EH (cell line): ENCODE measurements at regions not wholly inside any gene's neighbourhood (a gene's known extent, or its start where the extent isn't known, plus 50 kb on each side); places are given as distances from the start of the nearest gene placed in this dataset.

Source experiments
- DNase-seq: peaks from one replicate; pipeline ENCODE4 v3.0.0-alpha.2; 2015; ENCODE audit warnings: low read depth

- DNase-seq: no peak
These were observed 92.7 kb downstream of the PCSK1 start for GRCh38 chr5:96340357-96340756.

DNA sequence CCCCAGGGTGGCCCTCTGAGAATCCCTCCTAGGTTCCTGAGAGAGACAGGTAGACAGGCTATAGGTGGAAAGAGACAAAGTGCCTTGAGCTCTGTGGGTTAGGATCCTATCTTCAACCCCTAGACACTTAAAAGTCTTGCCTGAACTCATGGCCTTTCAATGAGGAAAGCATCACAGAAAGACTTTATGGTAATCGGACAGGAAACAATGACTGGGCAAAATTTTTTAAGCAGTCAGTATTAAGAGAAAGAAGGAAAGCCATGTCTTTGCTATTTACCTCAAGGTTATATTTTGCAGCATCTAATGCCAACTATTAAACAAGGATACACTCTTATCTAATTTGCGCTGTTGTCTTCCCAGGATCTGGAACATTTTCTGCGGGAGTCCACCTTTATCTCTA is 93.2 kb downstream of the PCSK1 start:
- DNase-seq: peak; percentile 31

- DNase-seq: peak; percentile 45
These were observed 94.2 kb downstream of the PCSK1 start for GRCh38 chr5:96338624-96339415.

DNA sequence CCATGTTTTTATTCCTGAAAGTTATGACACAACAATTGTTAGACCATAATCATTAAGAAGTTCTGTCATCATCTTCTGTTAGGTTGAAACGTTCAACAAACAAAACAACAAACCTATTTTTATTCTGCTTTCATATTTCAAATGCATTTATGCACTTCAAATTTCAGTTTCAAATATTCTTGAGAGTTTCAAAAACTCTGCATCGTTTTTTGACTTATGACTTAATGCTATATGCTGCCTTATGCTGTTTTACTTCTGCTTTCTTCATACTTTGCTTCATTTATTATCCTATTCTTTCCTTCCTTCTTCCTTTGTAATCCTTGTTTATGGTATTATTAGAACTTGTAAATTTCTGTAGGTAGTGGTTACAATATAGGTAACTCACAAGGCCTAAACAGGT is 95.0 kb downstream of the PCSK1 start:
- no peak for DNase-seq

- DNase-seq: no peak
These were observed 95.8 kb downstream of the PCSK1 start for GRCh38 chr5:96337048-96337781.

DNA sequence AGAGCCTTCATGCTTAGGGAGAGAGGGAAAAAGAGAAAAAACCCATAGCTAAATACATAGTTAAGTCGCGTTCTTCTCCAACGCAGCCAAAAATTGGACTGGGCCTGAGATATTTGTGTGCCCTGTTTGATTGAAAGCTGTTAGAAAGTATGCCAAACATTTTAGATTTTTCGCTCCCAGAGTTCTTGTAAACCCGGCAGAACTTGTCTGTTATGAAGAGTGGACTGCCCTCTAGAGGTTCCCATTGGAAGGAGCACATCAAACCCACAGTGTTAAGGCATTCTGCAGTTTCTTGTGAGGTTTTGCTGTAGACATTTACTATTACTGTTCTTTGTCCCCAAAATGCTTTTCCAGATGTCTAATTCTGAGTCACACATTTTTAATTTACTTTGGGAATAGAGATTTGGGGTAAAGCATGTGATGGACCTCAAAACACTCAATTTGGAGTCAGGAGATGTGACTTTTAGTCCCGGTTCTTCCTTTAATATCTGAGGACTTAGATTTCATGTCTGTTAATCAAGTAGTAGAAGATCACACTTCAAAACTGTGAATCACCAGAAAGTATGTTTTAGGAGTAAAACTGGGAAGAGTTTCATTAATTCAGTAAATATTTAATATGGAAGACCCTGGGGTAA is 96.6 kb downstream of the PCSK1 start:
- DNase-seq: peak; percentile 90

DNA sequence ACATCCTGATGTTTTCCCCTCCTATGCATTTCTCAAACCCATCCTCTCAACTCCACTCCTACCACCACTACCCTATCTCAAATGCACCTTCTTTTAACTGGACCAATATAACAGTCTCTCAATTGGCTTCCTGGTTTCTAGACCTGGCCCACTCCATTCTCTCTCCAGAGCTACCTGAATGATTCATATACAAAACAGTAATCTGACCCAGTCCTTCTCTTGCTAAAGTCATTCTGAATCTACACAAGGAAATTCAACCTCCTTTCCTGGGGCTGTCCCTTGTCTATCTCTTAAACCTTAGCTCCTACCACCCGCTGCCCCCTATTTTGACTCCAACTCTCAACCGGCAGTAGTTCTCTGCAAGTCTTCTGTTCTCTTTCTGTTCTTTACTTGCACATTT is 97.2 kb downstream of the PCSK1 start:
- DNase-seq: no peak

GRCh38 chr5:96333391-96333790 is 99.7 kb downstream of the PCSK1 start:
- DNase-seq: no peak

GRCh38 chr5:96332535-96333366 is 100.3 kb downstream of the PCSK1 start:
- DNase-seq: no peak

DNA sequence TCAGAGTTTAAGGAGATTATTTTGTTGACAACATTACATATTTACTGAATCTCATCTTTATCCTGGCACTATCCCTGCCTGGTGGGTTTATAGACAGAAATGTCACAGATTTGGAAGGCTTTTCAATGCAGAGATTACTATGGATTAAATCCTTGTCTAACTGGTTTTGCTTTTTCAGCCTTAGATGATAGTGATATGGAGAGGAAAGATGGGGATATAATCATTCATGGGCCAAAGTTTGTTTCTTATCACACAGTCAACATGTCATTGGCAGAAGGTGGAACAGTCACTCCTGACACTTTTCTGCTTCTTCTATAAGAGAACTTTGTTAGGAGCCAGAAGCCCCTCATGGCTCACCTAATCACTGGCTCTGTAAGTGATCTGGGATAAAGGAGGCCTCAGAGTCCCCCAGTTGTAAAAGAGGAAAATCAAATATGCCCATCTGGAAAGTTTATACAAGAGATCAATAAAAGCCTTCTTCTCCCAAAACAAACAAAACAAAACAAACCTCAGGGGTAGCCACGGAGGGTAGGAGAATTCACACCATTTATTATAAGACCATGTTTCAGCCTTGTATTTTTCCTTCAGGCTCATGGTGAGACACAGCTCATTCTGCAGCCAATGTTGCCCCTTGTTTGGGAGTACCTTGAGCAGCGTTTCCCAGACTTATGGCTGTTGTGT is 101.2 kb downstream of the PCSK1 start:
- no peak for DNase-seq

- peak; percentile 74 for DNase-seq
These were observed 101.8 kb downstream of the PCSK1 start for GRCh38 chr5:96331210-96331609.

DNA sequence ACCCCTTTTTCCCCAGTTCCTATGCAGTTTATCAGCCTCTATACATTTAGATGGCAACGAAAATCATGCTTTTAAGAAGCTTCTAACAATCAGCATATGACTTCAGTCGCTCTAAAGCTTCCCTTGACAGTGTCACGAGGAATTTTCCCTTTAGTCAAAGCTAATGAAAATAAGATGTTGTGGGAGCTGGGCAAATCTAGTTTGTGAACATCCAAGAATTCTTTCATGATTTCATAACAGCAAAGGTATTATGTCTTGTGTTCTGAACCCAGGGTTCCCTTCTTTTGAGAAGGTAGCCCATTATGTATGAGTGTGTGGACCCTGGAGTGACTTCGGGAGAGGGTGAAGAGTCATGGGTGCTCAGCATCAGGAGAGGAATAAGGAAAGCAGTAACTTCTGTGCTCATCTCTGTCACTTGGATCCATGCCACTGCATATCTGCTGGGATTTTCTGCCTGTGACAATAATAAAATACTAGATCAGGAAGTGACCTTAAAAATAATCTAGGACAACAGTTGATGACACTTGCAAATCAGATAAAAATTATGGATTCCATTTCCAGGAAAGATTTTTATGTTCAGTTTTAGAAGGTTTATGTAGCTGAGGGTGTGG is 102.4 kb downstream of the PCSK1 start:
- peak; percentile 56 for DNase-seq

- no peak for DNase-seq
These were observed 103.0 kb downstream of the PCSK1 start for GRCh38 chr5:96329886-96330529.

DNA sequence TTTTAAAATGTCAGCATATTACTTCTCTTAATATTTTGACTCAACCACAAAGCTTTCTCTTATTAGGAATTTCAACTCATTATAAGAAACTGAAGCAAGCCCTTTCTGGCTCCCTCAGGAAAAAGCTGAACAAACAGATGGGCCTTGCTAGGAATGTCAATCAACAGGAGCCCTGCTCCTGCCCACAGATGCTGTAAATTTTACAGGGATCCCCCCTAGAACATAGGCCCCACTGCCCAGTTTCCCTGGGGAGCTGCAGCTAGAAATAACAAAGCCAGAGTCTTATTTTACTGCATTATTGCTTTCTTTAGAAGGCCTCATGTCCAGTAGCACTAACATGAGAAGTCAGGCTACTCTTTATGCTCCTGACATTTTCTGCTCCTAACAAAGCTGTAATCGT is 103.8 kb downstream of the PCSK1 start:
- DNase-seq: no peak

DNA sequence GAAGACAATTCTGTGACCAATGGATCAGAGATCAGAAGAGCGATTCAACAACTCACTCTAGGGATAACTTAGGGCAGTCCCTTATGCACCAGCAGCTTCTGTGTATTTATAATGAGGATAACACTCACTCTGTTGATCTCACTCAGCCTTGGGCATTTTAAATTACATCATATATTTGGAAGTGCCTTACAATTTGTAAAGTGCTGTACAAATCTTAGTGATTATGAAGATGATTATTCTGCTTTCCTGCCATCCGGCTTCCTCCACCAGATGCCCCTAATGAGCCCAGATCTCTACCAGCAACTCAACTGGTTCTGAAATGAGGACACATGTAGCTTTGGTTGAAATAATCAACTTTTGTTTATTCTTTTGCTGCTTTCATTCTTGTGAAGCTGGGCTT is 105.3 kb downstream of the PCSK1 start:
- peak; percentile 47 for DNase-seq

- no peak for DNase-seq
These were observed 106.1 kb downstream of the PCSK1 start for GRCh38 chr5:96326902-96327301.

DNA sequence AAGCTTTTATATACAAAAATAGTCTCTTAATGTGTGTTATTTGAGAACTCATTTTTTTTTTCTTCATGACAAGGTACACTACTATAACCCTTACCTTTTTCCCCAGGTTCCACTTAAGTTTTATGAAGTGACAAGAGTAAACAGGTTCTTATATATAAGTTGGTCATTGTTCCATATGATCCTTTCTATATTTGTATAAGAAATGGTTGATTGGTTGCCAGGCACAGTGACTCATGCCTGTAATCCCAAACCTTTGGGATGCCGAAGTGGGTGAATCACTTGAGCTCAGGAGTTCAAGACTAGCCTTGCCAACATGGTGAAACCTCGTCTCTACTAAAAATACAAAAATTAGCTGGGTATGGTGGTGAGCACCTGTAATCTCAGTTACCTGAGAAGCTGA is 108.3 kb downstream of the PCSK1 start:
- peak; percentile 86 for DNase-seq

GRCh38 chr5:96322865-96323264 is 110.2 kb downstream of the PCSK1 start:
- DNase-seq: no peak

DNA sequence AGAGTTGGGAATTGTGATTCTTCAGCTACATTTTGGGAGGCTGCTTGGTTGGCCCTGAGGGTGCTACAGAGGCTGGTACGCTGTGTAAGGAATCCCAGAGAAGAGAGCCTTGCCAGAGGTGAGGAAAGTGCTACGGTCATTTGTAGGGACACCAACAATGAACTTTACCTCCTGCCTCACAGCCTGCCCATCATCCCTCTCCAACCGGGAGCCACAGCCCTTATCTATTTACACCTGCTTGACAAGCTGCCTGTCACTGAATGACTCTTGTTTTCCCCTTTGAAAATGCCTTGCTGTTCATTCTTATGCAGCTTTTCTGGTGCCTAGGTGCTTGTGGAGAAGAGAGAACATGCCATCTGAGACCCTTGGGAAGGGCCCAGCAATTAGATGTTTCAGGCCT is 110.8 kb downstream of the PCSK1 start:
- DNase-seq: no peak

GRCh38 chr5:96321345-96321744 is 111.7 kb downstream of the PCSK1 start:
- DNase-seq: peak; percentile 92

GRCh38 chr5:96320797-96321196 is 112.3 kb downstream of the PCSK1 start:
- DNase-seq: peak; percentile 54
